ENCODE measurements at regions not wholly inside any gene's neighbourhood (a gene's known extent, or its start where the extent isn't known, plus 50 kb on each side); places are given as distances from the start of the nearest gene placed in this dataset.

- DNase-seq, result no peak
Observed at GRCh38 chrX:26334232-26334631, 118.3 kb downstream of the MAGEB5 start.

GRCh38 chrX:26328608-26329319 is 112.8 kb downstream of the MAGEB5 start:
- no peak for DNase-seq

- DNase-seq, result no peak
Observed at GRCh38 chrX:26309262-26309661, 93.3 kb downstream of the MAGEB5 start.

- DNase-seq, result no peak
Observed at GRCh38 chrX:26295425-26295824, 79.5 kb downstream of the MAGEB5 start.

- DNase-seq, result no peak
Observed at GRCh38 chrX:26286836-26287235, 70.9 kb downstream of the MAGEB5 start.

Measured in kidney glomerular epithelial cell (primary cell).